ENCODE measurements at regions not wholly inside any gene's neighbourhood (a gene's known extent, or its start where the extent isn't known, plus 50 kb on each side); places are given as distances from the start of the nearest gene placed in this dataset.

GRCh38 chr16:8237452-8237851 is 352.9 kb downstream of the TMEM114 start:
- Histone ChIP-seq H3K79me2 (ENCODE audit: insufficient read depth, low read depth, low read length) (no peaks in the 10 kb centered on the region), H3K9me2 (ENCODE audit: insufficient read depth, low read length) (no peaks in the 10 kb centered on the region), H4K20me1 (ENCODE audit: insufficient read depth, low read length) (no peaks in the 10 kb centered on the region), H2AFZ (ENCODE audit: low read length) (no peak overlapping the region), H3K27ac (ENCODE audit: low read depth, low read length, poor library complexity, severe bottlenecking) (no peak overlapping the region), H3K4me3 (ENCODE audit: low read depth, low read length, poor library complexity, severe bottlenecking) (no peak overlapping the region), H3K4me2 (ENCODE audit: low read length) (no peak overlapping the region), H3K4me1 (ENCODE audit: insufficient read depth, low read length, poor library complexity, severe bottlenecking) (no peaks in the 10 kb centered on the region), H3K9me3 (ENCODE audit: low read length) (no peaks in the 10 kb centered on the region), H3K36me3 (ENCODE audit: insufficient read depth, low read length) (no peaks in the 10 kb centered on the region)
- CTCF ChIA-PET (ENCODE audit: unreplicated experiment), result no interaction called here
- no TSS peak for BruUV-seq (replicated peaks)
- DNase-seq (ENCODE audit: low spot score), result no peak
- no peak for TF ChIP-seq EZH2phosphoT487 (IDR thresholded peaks at IDR 0.05; ENCODE audit: borderline replicate concordance, low read depth, low read length)
- POLR2A ChIA-PET, result no interaction called here
- intact Hi-C loops (cut with micrococcal nuclease; ENCODE audit: unreplicated experiment), result no loop called here

- DNase-seq (ENCODE audit: low spot score), result no peak
- CTCF ChIA-PET (ENCODE audit: unreplicated experiment), result no interaction called here
- Histone ChIP-seq H3K79me2 (ENCODE audit: insufficient read depth, low read depth, low read length) (no peaks in the 10 kb centered on the region), H3K9me3 (ENCODE audit: low read length) (no peaks in the 10 kb centered on the region), H3K9me2 (ENCODE audit: insufficient read depth, low read length) (no peaks in the 10 kb centered on the region), H3K4me2 (ENCODE audit: low read length) (no peak overlapping the region), H3K4me1 (ENCODE audit: insufficient read depth, low read length, poor library complexity, severe bottlenecking) (no peaks in the 10 kb centered on the region), H3K27ac (ENCODE audit: low read depth, low read length, poor library complexity, severe bottlenecking) (no peak overlapping the region), H2AFZ (ENCODE audit: low read length) (no peak overlapping the region), H3K4me3 (ENCODE audit: low read depth, low read length, poor library complexity, severe bottlenecking) (no peak overlapping the region), H3K36me3 (ENCODE audit: insufficient read depth, low read length) (no peaks in the 10 kb centered on the region), H4K20me1 (ENCODE audit: insufficient read depth, low read length) (no peaks in the 10 kb centered on the region)
- no TSS peak for BruUV-seq (replicated peaks)
- POLR2A ChIA-PET, result no interaction called here
- no peak for TF ChIP-seq EZH2phosphoT487 (IDR thresholded peaks at IDR 0.05; ENCODE audit: borderline replicate concordance, low read depth, low read length)
- TF ChIP-seq CTCF (conservative IDR thresholded peaks at IDR 0.05; ENCODE audit: low read length), result no peak
- intact Hi-C loops (cut with micrococcal nuclease; ENCODE audit: unreplicated experiment), result no loop called here
These were observed 353.5 kb downstream of the TMEM114 start for GRCh38 chr16:8236816-8237215.

GRCh38 chr16:8230497-8230896 is 359.8 kb downstream of the TMEM114 start:
- ChIA-PET POLR2A (no interaction called here), CTCF (ENCODE audit: unreplicated experiment) (no interaction called here)
- BruUV-seq (replicated peaks), result no TSS peak

More at GRCh38 chr16:8230497-8230896, 359.8 kb downstream of the TMEM114 start:
- Histone ChIP-seq H4K20me1 (ENCODE audit: insufficient read depth, low read length) (no peaks in the 10 kb centered on the region), H3K9me2 (ENCODE audit: insufficient read depth, low read length) (no peaks in the 10 kb centered on the region), H3K79me2 (ENCODE audit: insufficient read depth, low read depth, low read length) (no peaks in the 10 kb centered on the region), H3K9me3 (ENCODE audit: low read length) (no peaks in the 10 kb centered on the region), H3K27ac (ENCODE audit: low read depth, low read length, poor library complexity, severe bottlenecking) (no peak overlapping the region), H2AFZ (ENCODE audit: low read length) (no peak overlapping the region), H3K4me1 (ENCODE audit: insufficient read depth, low read length, poor library complexity, severe bottlenecking) (no peaks in the 10 kb centered on the region), H3K4me3 (ENCODE audit: low read depth, low read length, poor library complexity, severe bottlenecking) (no peak overlapping the region), H3K4me2 (ENCODE audit: low read length) (no peak overlapping the region), H3K36me3 (ENCODE audit: insufficient read depth, low read length) (no peaks in the 10 kb centered on the region)
- intact Hi-C loops (cut with micrococcal nuclease; ENCODE audit: unreplicated experiment), result no loop called here
- DNase-seq (ENCODE audit: low spot score), result no peak
- TF ChIP-seq EZH2phosphoT487 (IDR thresholded peaks at IDR 0.05; ENCODE audit: borderline replicate concordance, low read depth, low read length) (no peak), CTCF (conservative IDR thresholded peaks at IDR 0.05; ENCODE audit: low read length) (no peak)

All from OCI-LY7 (cell line).